NCI-H1436 (cell line): ENCODE measurements at regions not wholly inside any gene's neighbourhood (a gene's known extent, or its start where the extent isn't known, plus 50 kb on each side); places are given as distances from the start of the nearest gene placed in this dataset.
"Not testable (repeated sequence)": the region's sequence is repeated elsewhere in the genome, so short reads cannot be mapped to it uniquely, and the experiment has no call there.

Source experiments
- DNase-seq: peaks from one replicate; lab custom pipeline; 2025; lab: John Stamatoyannopoulos, UW

DNA sequence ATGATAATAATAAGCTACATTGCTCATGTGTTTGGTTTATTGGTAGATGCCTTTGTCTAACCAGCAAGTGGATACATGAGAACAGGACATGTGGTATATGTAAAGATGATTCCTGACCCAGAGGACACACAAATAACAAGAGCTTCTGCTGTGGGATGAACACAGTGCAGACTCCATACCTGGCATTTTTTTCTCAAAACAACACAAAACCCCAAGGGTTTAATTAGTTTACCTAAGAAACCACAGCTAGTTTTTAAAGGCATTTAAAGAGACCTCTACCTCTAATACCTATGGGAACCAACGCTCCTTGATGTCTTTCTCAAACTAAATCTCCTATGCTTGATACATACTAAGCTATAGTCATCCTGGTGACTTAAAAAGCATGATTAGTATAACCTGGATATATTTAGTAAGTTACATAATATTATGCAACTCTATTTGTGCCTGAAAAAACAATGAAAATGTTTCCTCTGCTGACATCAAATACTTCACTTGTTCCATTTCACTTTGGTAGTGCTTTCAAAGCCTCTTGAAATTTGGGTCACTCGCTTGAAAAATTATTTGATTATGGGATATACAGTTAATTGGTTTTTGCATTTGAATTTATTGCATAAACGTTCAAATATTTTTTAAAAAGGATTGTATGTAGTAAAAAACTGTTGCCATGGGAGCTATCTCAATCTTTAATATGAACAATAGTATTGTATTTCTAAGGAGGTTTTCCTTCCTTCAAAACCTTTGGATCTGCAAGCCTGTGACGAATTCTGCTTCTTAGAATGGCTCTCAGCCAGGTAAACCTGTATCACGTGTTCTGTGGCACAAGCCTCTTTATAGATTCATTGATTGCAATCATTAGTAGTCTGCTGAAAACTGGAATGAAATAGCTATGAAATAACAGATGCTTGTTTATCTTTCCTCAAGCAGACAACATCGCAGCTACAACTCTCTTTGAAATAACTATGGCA, 233.0 kb upstream of the KCNMB2 start:
- no peak for DNase-seq

DNA sequence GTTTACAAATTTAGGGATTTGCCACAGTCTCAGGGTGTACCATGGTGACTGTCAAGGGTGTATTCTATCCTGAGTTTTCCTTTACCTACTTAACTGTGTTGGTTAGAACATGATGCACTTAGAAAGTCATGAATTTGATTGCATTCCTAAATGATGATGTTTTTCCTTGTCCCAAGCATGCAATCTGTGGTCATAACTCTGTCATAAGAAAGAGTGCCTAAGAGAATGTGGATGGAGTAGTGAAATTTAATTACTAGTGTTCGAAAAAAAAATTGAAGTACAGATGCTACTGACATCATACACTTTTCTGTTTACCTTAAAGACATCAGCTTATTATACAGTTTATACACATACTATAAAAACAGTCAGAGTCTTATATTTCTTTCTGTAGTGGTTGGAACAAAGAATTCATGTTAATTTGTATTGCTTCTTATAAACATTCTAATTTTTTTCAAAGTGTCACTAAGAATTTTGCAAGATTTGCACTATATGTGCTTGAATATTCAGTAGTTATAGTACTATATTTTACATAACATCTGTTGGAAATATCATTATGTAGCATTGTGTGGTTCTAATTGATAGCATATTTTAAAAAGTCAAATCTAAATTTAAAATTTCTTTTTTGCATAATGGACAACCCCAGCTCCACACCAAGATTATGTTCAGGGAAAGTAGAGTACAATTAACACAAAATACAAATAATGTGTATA, 231.3 kb upstream of the KCNMB2 start:
- no peak for DNase-seq

DNA sequence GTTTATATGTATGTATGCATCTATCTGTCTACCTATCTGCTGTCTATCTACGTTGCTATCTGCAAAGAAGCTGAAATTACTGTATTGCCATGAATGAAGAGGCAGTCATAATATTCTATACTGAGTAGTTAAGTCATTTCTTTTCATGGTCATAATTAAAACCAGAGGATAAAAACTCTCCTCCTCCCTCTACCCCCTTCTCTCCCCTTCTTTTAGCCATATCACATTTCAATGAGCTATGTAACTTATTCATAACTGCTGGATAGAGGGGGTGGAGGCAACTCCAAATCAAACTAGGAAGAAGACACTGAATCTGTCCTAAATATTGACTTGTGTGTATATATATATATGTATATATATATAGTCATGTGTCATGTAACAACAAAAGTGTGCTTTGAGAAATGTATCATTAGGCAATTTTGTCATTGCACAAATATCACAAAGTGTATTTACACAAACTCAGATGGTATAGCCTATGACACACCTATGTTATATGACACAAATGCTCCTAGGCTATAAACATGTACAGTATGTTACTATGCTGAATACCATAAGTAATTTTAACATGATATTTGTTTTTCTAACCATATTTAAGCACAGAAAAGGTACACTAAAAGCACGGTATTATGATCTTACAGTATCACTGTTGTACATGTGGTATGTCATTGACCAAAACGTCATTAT, 229.7 kb upstream of the KCNMB2 start:
- DNase-seq: no peak

DNA sequence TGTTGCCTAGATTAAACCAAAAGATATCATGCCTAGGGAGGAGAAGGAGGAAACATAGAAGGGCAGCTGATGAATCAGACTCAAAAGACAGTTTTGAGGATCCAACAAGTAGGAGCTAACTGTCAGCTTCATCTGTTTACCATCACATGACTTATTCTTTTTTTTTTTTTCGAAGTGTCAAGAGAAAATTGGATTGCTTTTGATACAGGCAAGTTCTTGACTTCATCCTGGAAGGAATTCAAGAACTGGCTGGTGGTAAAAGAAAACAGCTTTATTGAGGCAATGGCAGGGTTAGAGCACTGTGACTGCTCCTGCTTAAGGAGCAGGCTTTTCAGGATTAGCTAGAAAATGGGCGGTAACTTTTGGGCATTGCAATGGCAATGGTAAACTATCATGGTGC, 227.5 kb upstream of the KCNMB2 start:
- no peak for DNase-seq

DNA sequence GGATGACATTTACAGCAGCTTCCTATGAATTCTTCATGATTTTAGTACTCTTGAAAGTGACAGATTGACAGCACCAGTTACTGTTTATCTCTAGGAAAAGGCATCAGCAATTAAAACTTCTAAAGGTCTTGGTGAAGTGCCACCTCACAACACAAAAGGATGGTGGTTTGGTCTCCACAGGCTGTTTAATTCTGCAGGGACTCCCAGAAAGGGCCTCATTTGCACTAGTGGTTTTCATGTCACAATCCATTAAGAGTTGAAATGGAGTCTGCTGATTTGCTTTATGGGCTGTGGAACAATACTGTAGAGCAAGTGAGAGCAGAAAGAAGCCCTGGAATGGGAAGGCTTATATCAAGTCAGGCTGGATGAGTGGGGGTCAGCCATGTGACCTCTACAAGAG, 225.3 kb upstream of the KCNMB2 start:
- DNase-seq: peak; percentile 27

DNA sequence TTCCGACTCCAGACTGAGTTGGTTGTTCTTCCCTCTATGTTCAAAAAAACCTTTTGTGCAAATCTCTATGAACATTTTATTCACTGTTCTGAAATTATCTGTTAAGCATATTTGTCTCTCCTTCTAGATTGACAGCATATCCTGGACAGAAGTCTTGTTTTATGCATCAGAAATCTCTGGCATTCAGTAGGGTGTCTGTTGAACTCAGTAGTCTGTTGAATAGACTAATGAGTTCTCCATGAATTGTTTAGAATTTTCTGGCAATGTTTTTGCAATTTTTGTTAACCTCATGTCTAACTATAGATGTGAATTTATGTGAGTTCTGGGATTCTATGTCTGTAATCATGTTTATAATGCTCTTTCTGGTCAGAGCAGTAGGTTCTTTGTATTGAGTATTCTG, 222.5 kb upstream of the KCNMB2 start:
- DNase-seq: no peak

DNA sequence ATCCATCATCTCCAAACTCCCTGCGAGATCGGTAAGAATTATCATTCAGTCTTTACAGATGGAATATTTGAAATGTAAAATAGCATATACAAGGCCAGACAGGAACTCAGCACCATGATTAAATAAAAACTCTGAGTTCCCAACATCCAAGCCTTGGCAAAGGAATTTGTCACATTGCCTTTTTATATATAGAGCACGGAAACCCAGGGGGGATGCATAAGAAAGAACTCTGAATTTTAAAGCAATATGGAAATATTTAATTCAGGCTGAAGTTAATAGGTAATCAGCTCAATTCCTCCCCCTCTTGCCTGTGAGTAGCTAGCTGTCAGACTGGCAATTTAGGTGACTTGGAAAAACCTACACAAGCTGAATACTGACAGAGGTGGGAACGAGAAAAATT, 217.9 kb upstream of the KCNMB2 start:
- DNase-seq: no peak

DNA sequence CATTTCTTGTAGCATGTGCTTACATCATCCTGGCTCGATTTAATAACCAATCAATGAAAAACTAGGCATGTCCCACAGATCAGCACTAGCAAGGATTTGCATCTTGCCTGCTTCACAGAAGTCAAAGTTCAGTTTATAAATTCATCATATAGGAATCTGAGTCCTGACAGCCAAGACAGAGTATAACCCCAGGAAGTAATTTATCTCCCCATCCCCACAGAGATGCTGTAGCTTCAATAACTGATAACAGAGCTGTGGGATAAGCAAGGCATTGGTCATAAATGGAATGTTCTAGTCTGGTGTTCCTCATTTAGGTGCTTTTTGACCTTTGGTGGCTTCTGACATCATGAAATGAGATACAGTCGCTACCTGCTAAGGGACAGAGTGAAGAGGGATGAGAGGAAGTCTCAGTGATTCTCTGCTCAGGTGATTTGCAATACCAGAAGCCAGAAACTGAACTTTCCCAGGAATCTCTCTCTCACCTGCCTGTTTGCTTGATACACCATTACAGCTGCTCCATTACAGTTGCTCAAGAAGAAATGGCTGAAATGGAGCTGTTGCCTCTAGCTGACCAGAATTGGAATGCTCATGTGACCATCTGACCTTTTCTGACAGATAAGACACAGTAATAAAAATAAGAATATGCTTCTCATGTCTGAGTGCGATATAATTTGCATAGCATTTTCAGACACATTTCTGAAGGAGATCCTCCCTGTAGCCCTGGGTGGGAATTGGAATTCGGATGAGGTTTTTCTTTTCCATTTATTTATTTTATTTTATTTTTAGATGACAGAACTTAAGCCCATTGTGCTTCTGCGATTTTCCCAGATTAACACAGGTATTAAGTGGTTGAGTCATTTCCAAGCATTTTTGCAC, 217.1 kb upstream of the KCNMB2 start:
- DNase-seq: no peak

DNA sequence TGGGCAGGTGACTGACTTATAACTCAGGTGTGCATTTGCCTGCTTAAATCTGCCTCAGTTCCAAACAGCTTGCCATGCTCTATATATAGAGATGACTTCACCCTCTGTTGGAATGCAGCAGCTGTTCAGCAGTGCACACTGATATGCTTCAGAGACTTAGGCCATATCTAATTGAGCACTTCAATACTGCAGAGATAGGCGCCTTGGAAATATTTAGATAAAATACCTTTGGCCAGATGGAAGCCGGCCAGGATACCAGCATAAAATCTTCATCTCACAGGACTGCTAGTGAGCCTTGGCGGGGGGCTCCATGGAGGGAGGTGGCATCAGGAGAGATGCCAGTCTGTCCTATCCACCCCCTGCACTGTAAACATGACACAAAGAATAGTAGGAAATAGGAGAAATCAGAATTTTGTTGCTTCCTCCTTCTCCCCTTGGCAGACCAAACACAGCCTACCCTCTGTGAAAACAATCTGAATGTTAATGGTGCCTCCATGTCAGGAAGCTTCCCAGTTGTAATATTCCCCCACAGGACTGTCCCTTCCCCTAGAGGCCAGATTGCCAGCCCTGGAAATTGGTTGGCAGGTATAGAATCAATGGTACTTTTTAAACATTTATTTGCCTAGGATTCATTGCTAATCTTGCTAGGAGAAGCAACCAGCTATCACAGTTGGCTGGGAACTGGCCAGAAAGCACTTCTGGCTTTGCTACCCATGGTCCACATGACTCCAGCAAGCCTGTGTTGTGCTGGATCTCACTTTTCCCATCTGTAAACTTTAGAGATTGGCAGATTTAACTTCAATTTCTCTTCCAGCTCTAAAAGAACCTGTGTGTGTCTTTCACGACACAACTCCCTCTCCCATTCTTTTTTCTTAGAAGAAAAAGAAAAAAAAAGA, 215.5 kb upstream of the KCNMB2 start:
- peak; percentile 27 for DNase-seq

DNA sequence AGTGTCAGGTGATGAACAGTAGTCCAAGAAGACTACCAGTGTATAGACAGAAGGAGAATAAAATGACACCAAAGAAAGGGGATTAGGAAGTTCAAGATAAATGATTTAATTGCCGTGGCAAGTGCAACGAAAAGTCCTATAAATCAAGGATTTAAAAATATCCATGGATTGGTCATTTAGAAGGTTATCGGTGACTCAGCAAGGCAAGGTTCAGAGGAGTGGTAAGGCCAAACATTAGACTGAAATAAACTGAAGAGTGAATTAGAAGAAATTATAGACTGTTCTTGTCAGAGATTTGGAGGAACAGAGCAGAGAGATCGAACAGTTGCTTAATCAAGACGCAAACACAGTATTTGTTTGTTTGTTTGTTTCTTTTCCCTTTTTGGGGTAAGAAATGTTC, 211.9 kb upstream of the KCNMB2 start:
- no peak for DNase-seq

DNA sequence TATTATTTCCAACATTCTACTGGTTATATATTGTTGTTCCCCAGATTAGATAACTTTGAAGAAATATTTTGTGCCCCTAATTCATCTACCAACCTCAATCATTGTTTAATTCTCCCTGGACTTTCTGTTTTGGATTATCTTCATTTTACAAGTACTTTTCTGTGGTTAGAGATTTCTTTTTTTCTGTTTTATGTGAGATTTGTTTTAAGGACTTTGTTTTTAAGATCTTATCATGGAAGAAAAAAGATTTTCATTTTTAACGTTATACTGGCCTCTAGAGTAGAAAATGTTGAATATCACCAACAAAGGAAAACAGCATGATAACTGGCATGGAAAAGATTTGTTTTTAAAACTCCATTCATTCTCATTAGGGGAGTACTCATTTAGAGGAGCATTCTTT, 210.9 kb upstream of the KCNMB2 start:
- peak; percentile 14 for DNase-seq

DNA sequence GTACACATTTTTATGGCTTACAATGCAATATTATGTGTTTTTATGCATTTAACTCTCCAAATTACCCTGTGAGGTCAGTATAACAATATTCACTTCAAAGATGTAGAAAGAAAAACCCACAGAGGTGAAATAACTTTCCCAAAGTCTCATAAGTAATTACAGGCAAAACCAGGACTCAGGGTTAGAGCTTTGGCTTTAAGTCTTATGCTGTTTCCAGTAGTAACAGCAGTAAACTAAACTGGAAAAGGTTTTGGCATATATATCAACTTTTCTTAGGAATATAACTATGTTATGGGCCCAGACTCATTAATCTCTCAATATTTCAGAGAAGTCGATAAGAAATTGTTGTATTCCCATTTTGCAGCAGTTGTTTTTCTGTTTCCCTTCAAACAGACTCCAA, 206.3 kb upstream of the KCNMB2 start:
- DNase-seq: no peak

DNA sequence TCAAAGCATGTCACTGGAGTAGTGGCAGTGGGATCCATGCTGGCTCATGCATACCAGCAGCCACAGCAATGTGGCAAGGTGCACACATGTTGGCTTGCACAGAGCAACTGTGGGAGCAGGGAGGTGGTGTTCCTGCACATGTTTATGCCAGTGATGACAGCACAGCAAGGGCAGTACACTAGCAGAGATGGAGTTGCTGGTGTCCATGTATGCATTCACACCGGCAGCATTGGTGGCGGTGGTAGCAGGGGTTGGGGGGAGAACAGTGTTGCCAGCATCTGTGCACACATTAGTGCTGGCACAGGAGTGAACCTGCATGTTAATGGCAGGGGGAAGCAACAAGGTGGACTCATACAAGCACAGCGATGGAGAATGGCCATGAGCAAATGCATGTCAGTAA, 202.0 kb upstream of the KCNMB2 start:
- no peak for DNase-seq

DNA sequence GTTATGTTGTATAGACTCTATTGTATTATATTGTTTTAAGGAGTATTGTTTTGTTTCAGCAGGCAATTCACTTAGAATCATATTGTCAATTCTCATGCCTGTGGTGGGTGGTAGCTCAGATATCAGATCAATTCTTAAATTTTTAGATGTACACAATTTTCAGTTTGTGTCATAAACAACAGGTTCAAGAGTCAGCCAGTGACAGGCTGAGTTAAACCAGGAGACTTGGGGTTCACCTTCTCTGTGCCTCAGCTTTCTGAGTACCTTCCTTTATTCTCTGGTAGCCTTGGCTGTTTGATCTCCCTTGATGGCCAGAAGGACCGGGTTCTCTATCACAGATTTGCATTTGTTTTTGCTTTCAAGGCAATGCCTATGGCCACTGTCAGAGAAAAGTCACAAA, 199.9 kb upstream of the KCNMB2 start:
- DNase-seq: no peak

DNA sequence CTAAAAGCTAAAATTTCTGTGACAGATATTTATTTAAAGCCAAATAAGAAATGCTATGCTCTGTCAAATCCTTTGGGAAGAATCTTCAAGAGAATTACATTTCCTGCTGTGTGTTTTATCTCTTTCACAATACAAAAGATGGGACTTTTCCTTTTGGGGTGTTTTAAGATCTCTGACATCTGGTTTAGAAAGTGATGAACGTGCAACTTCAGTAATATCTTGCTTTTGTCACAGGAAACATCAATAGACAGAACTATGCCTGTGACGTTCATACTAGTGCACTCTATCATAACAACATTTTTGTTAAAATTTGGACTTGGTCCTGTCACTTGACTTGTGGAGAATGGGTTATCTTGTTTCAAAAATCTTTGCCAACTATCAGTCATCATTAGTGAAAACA, 195.7 kb upstream of the KCNMB2 start:
- no peak for DNase-seq

DNA sequence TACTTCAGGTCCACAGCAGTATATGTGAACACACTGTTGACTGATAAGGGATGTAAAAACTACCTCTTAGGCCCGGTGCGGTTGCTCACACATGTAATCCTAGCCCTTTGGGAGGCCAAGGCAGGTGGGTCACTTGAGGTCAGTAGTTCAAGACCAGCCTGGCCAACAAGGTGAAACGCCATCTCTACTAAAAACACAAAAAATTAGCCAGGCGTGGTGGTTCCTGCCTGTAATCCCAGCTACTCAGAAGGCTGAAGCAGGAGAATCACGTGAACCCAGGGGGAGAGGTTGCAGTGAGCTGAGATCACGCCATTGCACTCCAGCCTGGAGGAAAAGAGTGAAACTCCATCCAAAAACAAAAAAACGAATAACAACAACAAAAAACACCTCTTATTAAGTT, 194.6 kb upstream of the KCNMB2 start:
- DNase-seq: no peak

DNA sequence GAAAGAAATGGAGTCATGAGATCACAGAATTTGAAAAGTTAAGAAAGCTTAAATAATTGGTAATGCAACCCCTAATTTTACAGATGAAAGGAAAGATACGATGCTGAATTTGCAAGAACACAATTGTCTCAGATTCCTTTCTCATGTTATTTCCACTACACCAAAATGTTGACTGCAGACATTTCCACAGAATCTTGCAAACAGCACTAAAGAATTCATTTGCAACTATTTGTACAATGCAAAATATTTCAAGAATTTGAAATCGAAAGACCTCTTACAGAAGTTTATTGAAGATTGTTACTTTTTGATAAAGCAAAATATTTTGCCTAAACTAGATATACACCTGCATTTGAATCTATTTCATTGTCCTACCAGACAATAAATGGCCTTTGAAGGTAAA, 194.1 kb upstream of the KCNMB2 start:
- no peak for DNase-seq

DNA sequence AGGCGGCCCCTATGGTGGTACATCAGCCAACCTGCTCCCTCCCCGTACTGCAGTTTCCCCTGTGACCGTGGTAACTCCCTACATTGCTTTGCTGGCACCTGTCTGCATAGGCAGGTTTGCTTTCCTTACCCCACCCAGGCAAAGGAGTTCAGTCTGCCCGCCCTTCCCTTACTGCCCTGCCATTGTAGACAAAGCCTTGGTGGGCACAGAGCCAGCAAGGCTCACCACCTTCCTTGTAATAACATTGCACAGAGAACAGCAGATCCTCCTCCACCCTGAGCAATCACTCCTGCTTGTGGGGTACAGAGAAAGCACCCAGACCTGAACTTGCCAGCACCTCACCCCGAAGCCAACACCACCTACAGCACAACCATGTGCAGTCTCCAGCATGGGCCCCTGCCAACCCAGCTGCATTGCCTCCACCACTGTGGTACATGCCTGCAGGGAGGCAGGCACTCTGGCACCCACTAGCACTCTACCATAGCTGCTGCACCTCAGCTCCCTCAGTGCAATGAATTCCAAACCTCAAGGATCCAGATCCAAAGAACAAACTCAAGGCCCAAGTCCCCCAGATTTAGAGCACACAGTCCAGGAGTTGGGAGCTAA, 192.7 kb upstream of the KCNMB2 start:
- DNase-seq: no peak

DNA sequence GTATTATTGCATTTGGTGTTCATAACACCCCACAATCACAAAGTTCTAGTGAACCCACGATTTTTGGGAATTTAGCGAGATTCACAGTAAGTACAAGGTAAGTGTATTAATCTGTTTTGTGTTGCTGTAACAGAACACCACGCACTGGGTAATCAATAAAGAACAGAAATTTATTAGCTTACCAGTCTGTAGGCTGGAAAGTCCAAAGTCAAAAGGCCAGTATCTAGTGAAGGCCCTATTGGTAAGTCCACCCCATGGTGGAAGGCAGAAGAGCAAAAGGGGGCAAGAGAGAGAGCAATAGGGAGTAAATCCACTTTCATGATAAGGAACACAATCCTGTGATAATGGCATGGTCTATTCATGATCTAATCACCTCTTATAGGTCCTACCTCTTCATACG, 190.3 kb upstream of the KCNMB2 start:
- no peak for DNase-seq

DNA sequence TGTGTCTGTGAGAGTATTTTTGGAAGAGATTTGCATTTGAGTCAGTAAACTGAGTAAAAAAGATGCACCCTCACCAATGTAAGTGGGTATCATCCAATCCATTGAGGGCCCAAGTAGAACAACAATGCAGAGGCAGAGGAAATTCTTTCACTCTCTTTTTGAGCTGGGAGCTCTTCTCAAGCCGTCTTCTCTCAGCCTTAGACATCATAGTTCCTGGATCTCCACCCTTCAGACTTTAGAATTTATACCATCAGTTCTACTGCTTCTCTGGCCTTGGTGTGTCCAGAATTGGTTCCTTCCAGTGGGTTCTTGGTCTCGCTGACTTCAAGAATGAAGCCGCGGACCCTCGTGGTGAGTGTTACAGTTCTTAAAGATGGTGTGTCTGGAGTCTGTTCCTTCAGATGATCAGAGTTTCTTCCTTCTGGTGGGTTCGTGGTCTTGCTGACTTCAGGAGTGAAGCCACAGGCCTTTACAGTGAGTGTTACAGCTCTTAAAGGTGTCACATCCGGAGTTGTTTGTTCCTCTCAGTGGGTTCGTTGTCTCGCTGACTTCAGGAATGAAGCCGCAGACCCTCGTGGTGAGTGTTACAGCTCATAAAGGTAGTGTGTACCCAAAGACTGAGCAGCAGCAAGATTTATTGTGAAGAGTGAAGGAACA, 187.5 kb upstream of the KCNMB2 start:
- DNase-seq: not testable (repeated sequence)
